ENCODE measurements at regions not wholly inside any gene's neighbourhood (a gene's known extent, or its start where the extent isn't known, plus 50 kb on each side); places are given as distances from the start of the nearest gene placed in this dataset.

GRCh38 chr6:134458857-134459657 is 141.1 kb upstream of the SGK1 start:
- TF ChIP-seq CTCF (IDR thresholded peaks at IDR 0.05; ENCODE audit: low read depth, low read length) = no peak
- no peak overlapping the region for H3K4me3 ChIP-seq (ENCODE audit: low read depth, low read length)

GRCh38 chr6:134457941-134458340 is 140.0 kb upstream of the SGK1 start:
- H3K4me3 ChIP-seq (ENCODE audit: low read depth, low read length) = no peak overlapping the region
- no peak for TF ChIP-seq CTCF (IDR thresholded peaks at IDR 0.05; ENCODE audit: low read depth, low read length)

- TF ChIP-seq CTCF (IDR thresholded peaks at IDR 0.05; ENCODE audit: low read depth, low read length) = no peak
- no peak overlapping the region for H3K4me3 ChIP-seq (ENCODE audit: low read depth, low read length)
Observed at GRCh38 chr6:134456226-134456625, 138.3 kb upstream of the SGK1 start.

GRCh38 chr6:134455319-134455718 is 137.4 kb upstream of the SGK1 start:
- no peak overlapping the region for H3K4me3 ChIP-seq (ENCODE audit: low read depth, low read length)
- TF ChIP-seq CTCF (IDR thresholded peaks at IDR 0.05; ENCODE audit: low read depth, low read length) = no peak

- TF ChIP-seq CTCF (IDR thresholded peaks at IDR 0.05; ENCODE audit: low read depth, low read length) = no peak
- H3K4me3 ChIP-seq (ENCODE audit: low read depth, low read length) = no peak overlapping the region
Observed at GRCh38 chr6:134454794-134455193, 136.9 kb upstream of the SGK1 start.

- H3K4me3 ChIP-seq (ENCODE audit: low read depth, low read length) = no peak overlapping the region
- no peak for TF ChIP-seq CTCF (IDR thresholded peaks at IDR 0.05; ENCODE audit: low read depth, low read length)
Observed at GRCh38 chr6:134453792-134454510, 136.0 kb upstream of the SGK1 start.

- no peak overlapping the region for H3K4me3 ChIP-seq (ENCODE audit: low read depth, low read length)
- TF ChIP-seq CTCF (IDR thresholded peaks at IDR 0.05; ENCODE audit: low read depth, low read length) = no peak
Observed at GRCh38 chr6:134452906-134453305, 135.0 kb upstream of the SGK1 start.
